ENCODE measurements at regions not wholly inside any gene's neighbourhood (a gene's known extent, or its start where the extent isn't known, plus 50 kb on each side); places are given as distances from the start of the nearest gene placed in this dataset.
"Not testable (repeated sequence)": the region's sequence is repeated elsewhere in the genome, so short reads cannot be mapped to it uniquely, and the experiment has no call there.

GRCh38 chr5:177664737-177665136 lies 64.8 kb downstream of the B4GALT7 start:
- not testable (repeated sequence) for DNase-seq

GRCh38 chr5:177665172-177665571 lies 65.2 kb downstream of the B4GALT7 start:
- not testable (repeated sequence) for DNase-seq

- not testable (repeated sequence) for DNase-seq
Observed at GRCh38 chr5:177665960-177666359, 66.0 kb downstream of the B4GALT7 start.

GRCh38 chr5:177671035-177671754 lies 71.3 kb downstream of the B4GALT7 start:
- peak; percentile 57 for DNase-seq

GRCh38 chr5:177671755-177672690 lies 72.1 kb downstream of the B4GALT7 start:
- peak; percentile 87 for DNase-seq
